H9 (cell line): ENCODE measurements at regions not wholly inside any gene's neighbourhood (a gene's known extent, or its start where the extent isn't known, plus 50 kb on each side); places are given as distances from the start of the nearest gene placed in this dataset.

ENCODE experiments used
- DNase-seq: peaks from one replicate; pipeline ENCODE4 v3.0.0-alpha.2; 2017
- H2AFZ ChIP-seq: one replicate; pipeline ENCODE4 v1.6.1; 2013; ENCODE audit warnings: mild to moderate bottlenecking, low read length, control low read depth, moderate library complexity
- H2AK5ac ChIP-seq: 2 replicates; pipeline ENCODE4 v1.6.1; 2013; ENCODE audit warnings: low read length, control low read depth, mixed read lengths; ENCODE audit not compliant: insufficient read length
- H2BK120ac ChIP-seq: one replicate; pipeline ENCODE4 v1.6.1; 2013; ENCODE audit warnings: low read depth, mild to moderate bottlenecking, low read length, control low read depth, inconsistent platforms; ENCODE audit not compliant: poor library complexity, severe bottlenecking
- H2BK12ac ChIP-seq: 2 replicates; pipeline ENCODE4 v1.6.1; 2013; ENCODE audit warnings: low read length, control low read depth, mixed read lengths, low read depth; ENCODE audit not compliant: insufficient read length
- H2BK15ac ChIP-seq: 2 replicates; pipeline ENCODE4 v1.6.1; 2013; ENCODE audit warnings: low read depth, low read length, control low read depth
- H2BK20ac ChIP-seq: one replicate; pipeline ENCODE4 v1.6.1; 2013; ENCODE audit warnings: low read depth, mild to moderate bottlenecking, low read length, control low read depth, inconsistent platforms; ENCODE audit not compliant: poor library complexity, severe bottlenecking
- H2BK5ac ChIP-seq: 2 replicates; pipeline ENCODE4 v1.6.1; 2013; ENCODE audit warnings: low read length, control low read depth, mixed read lengths; ENCODE audit not compliant: insufficient read length
- H3K14ac ChIP-seq: 2 replicates; pipeline ENCODE4 v1.6.1; 2013; ENCODE audit warnings: low read length, control low read depth; ENCODE audit not compliant: insufficient read depth
- H3K18ac ChIP-seq: 2 replicates; pipeline ENCODE4 v1.6.1; 2013; ENCODE audit warnings: low read depth, mild to moderate bottlenecking, mixed read lengths, low read length, control low read depth; ENCODE audit not compliant: insufficient read length
- H3K23ac ChIP-seq: 2 replicates; pipeline ENCODE4 v1.6.1; 2013; ENCODE audit warnings: low read length, control low read depth, mixed read lengths, low read depth; ENCODE audit not compliant: insufficient read length
- H3K23me2 ChIP-seq: 2 replicates; pipeline ENCODE4 v1.6.1; 2013; ENCODE audit warnings: low read depth, mild to moderate bottlenecking, mixed read lengths, low read length, control low read depth; ENCODE audit not compliant: insufficient read length, poor library complexity, severe bottlenecking
- H3K27ac ChIP-seq: 2 replicates; pipeline ENCODE4 v1.5.1; 2013; ENCODE audit warnings: low read length, control low read depth, mixed read lengths, low read depth; ENCODE audit not compliant: insufficient read length
- H3K27me3 ChIP-seq: 2 replicates; pipeline ENCODE4 v1.6.1; 2013; ENCODE audit warnings: low read length, control low read depth, inconsistent platforms; ENCODE audit not compliant: insufficient read depth
- H3K4ac ChIP-seq: 2 replicates; pipeline ENCODE4 v1.6.1; 2013; ENCODE audit warnings: low read depth, mild to moderate bottlenecking, control low read depth, inconsistent platforms, low read length, moderate library complexity
- H3K4me1 ChIP-seq: 2 replicates; pipeline ENCODE4 v1.6.1; 2013; ENCODE audit warnings: low read length, control low read depth, inconsistent platforms; ENCODE audit not compliant: insufficient read depth
- H3K4me2 ChIP-seq: 2 replicates; pipeline ENCODE4 v1.6.1; 2013; ENCODE audit warnings: low read length, control low read depth, mixed read lengths; ENCODE audit not compliant: insufficient read length, insufficient read depth
- H3K56ac ChIP-seq: 2 replicates; pipeline ENCODE4 v1.6.1; 2013; ENCODE audit warnings: low read depth, mild to moderate bottlenecking, mixed read lengths, low read length, control low read depth; ENCODE audit not compliant: insufficient read length
- H3K79me1 ChIP-seq: 2 replicates; pipeline ENCODE4 v1.6.1; 2013; ENCODE audit warnings: low read depth, mild to moderate bottlenecking, moderate library complexity, low read length, control low read depth, inconsistent platforms; ENCODE audit not compliant: insufficient read depth, poor library complexity, severe bottlenecking
- H3K79me2 ChIP-seq: 2 replicates; pipeline ENCODE4 v1.6.1; 2013; ENCODE audit warnings: low read length, control low read depth, inconsistent platforms; ENCODE audit not compliant: insufficient read depth
- H3K9ac ChIP-seq: 2 replicates; pipeline ENCODE4 v1.6.1; 2013; ENCODE audit warnings: low read length, control low read depth, mixed read lengths; ENCODE audit not compliant: insufficient read length; ENCODE audit errors: extremely low read depth
- H3K9me3 ChIP-seq: one replicate; pipeline ENCODE4 v1.6.1; 2013; ENCODE audit warnings: low read depth, low read length, inconsistent platforms; ENCODE audit not compliant: control insufficient read depth
- H3T11ph ChIP-seq: one replicate; pipeline ENCODE4 v1.6.1; 2013; ENCODE audit warnings: mild to moderate bottlenecking, low read length, control low read depth, inconsistent platforms
- H4K20me1 ChIP-seq: one replicate; pipeline ENCODE4 v1.6.1; 2013; ENCODE audit not compliant: control insufficient read depth, insufficient read length, insufficient read depth
- H4K5ac ChIP-seq: 2 replicates; pipeline ENCODE4 v1.6.1; 2013; ENCODE audit warnings: low read depth, mild to moderate bottlenecking, mixed read lengths, low read length, control low read depth; ENCODE audit not compliant: insufficient read length
- H4K8ac ChIP-seq: replicated peaks from 2 replicates; pipeline ENCODE4 v1.6.1; 2013; ENCODE audit warnings: low read length, control low read depth, mixed read lengths, low read depth; ENCODE audit not compliant: insufficient read length
- H4K91ac ChIP-seq: 2 replicates; pipeline ENCODE4 v1.6.1; 2013; ENCODE audit warnings: low read depth, mild to moderate bottlenecking, moderate library complexity, mixed read lengths, low read length, control low read depth; ENCODE audit not compliant: insufficient read length
- H3K27ac Mint-ChIP-seq, 3 experiments: 2 replicates in 2 of 3; 3 replicates in 1 of 3; pipeline ENCODE4 v1.8.0; 2020 to 2021; ENCODE audit warnings: mixed read lengths in 3 of 3, mild to moderate bottlenecking in 1 of 3, moderate library complexity in 1 of 3
- H3K27me3 Mint-ChIP-seq: 2 replicates; pipeline ENCODE4 v1.8.0; 2021; ENCODE audit warnings: low read depth, mild to moderate bottlenecking, moderate library complexity, mixed read lengths
- H3K36me3 Mint-ChIP-seq, 3 experiments: 2 replicates in 2 of 3; 3 replicates in 1 of 3; pipeline ENCODE4 v1.8.0; 2020 to 2021; ENCODE audit warnings: low read depth in 3 of 3, mixed read lengths in 3 of 3; ENCODE audit not compliant: insufficient read depth in 1 of 3
- H3K4me1 Mint-ChIP-seq, 2 experiments: 2 replicates each; pipeline ENCODE4 v1.8.0; 2020; ENCODE audit warnings: mixed read lengths in 2 of 2
- H3K4me3 Mint-ChIP-seq, 2 experiments: 2 replicates in 1 of 2; 3 replicates in 1 of 2; pipeline ENCODE4 v1.8.0; 2020 to 2021; ENCODE audit warnings: mild to moderate bottlenecking in 2 of 2, mixed read lengths in 2 of 2, moderate library complexity in 1 of 2
- H3K9me3 Mint-ChIP-seq, 2 experiments: 2 replicates in 1 of 2; 3 replicates in 1 of 2; pipeline ENCODE4 v1.8.0; 2020; ENCODE audit warnings: mild to moderate bottlenecking in 2 of 2, mixed read lengths in 2 of 2, moderate library complexity in 1 of 2
- CTCF ChIP-seq: fragments of 200-600 bp; sonication (generic); conservative IDR thresholded peaks from 3 replicates; pipeline ENCODE4 v1.8.0; 2021; ENCODE audit warnings: antibody characterized with exemption, mild to moderate bottlenecking
- WGBS: extraction: QIAGEN DNeasy Blood & Tissue Kit; methylation state at CpG from one replicate; pipeline ENCODE4 v1.1.7; 2013; ENCODE audit warnings: missing lambda C conversion rate, low lambda C conversion rate, mixed read lengths; ENCODE audit not compliant: insufficient read length; ENCODE audit errors: extremely low coverage; 5-methylcytosine and 5-hydroxymethylcytosine counted together

GRCh38 chr18:47418746-47419145, 167.3 kb upstream of the SKOR2 start:
- Histone ChIP-seq H3K14ac (no peak overlapping the region), H3K9ac (no peak overlapping the region), H3K79me1 (no peaks in the 10 kb centered on the region), H2BK5ac (no peak overlapping the region), H2BK20ac (no peak overlapping the region), H3K23me2 (no peaks in the 10 kb centered on the region), H3K56ac (no peak overlapping the region), H4K8ac (no peak overlapping the region), H3K18ac (no peak overlapping the region), H2BK15ac (no peak overlapping the region), H4K20me1 (no peaks in the 10 kb centered on the region), H3K27ac (no peak overlapping the region), H2BK12ac (no peak overlapping the region), H3K27me3 (peaks cover 28% of the 10 kb centered on the region; the same call in 1 of the 2 replicates), H2AFZ (no peak overlapping the region), H3T11ph (no peak overlapping the region), H4K91ac (no peak overlapping the region), H3K4me2 (no peak overlapping the region), H3K23ac (no peak overlapping the region), H3K4ac (no peak overlapping the region), H2AK5ac (no peak overlapping the region), H4K5ac (no peak overlapping the region), H3K79me2 (no peaks in the 10 kb centered on the region), H3K9me3 (no peaks in the 10 kb centered on the region), H3K4me1 (0 out of 2 replicates have a peak, but pooled peaks cover 6% of the 10 kb centered on the region), H2BK120ac (no peak overlapping the region)
- TF ChIP-seq CTCF: no peak
- no peak for DNase-seq
- H3K4me1 Mint-ChIP-seq: peaks cover 38 to 50% of the 10 kb centered on the region in 2 experiments
- no peaks in the 10 kb centered on the region; a peak in 1 of 5 replicates for H3K9me3 Mint-ChIP-seq
- H3K27ac Mint-ChIP-seq: no peak overlapping the region
- peaks cover 89% of the 10 kb centered on the region for H3K27me3 Mint-ChIP-seq
- no peak overlapping the region for H3K4me3 Mint-ChIP-seq
- no CpG with 5 or more reads among the region's 3 CpGs for WGBS
- no peaks in the 10 kb centered on the region for H3K36me3 Mint-ChIP-seq
